MM.1S (cell line): ENCODE measurements at regions not wholly inside any gene's neighbourhood (a gene's known extent, or its start where the extent isn't known, plus 50 kb on each side); places are given as distances from the start of the nearest gene placed in this dataset.

Source experiments
- DNase-seq: peaks from one replicate; pipeline ENCODE4 v3.0.0-alpha.2; 2015
- H2AFZ ChIP-seq: fragments of 300-600 bp; sonication (generic); 2 replicates; pipeline ENCODE4 v1.6.0; 2016; ENCODE audit warnings: antibody characterized with exemption, low read length
- H3F3A ChIP-seq: fragments of 300-600 bp; sonication (generic); 2 replicates; pipeline ENCODE4 v1.6.1; 2016; ENCODE audit warnings: mild to moderate bottlenecking, antibody characterized with exemption, low read length, moderate library complexity, mixed read lengths; ENCODE audit not compliant: insufficient read depth
- H3K27ac ChIP-seq: fragments of 300-600 bp; sonication (generic); 2 replicates; pipeline ENCODE4 v1.5.1; 2016; ENCODE audit warnings: mild to moderate bottlenecking, low read length
- H3K27me3 ChIP-seq: fragments of 300-600 bp; sonication (generic); replicated peaks from 2 replicates; pipeline ENCODE4 v1.6.0; 2016; ENCODE audit warnings: low read length; ENCODE audit not compliant: insufficient read depth
- H3K36me3 ChIP-seq: fragments of 300-600 bp; sonication (generic); replicated peaks from 2 replicates; pipeline ENCODE4 v1.6.1; 2016; ENCODE audit warnings: mild to moderate bottlenecking, low read length, mixed read lengths; ENCODE audit not compliant: insufficient read depth
- H3K4me1 ChIP-seq: fragments of 300-600 bp; sonication (generic); 2 replicates; pipeline ENCODE4 v1.6.1; 2016; ENCODE audit warnings: low read length, mixed read lengths
- H3K4me2 ChIP-seq: fragments of 300-600 bp; sonication (generic); 2 replicates; pipeline ENCODE4 v1.6.0; 2016; ENCODE audit warnings: low read depth, low read length
- H3K4me3 ChIP-seq: fragments of 300-600 bp; sonication (generic); 2 replicates; pipeline ENCODE4 v1.5.1; 2016; ENCODE audit warnings: low read length, mixed read lengths
- H3K79me2 ChIP-seq: fragments of 300-600 bp; sonication (generic); 2 replicates; pipeline ENCODE4 v1.6.1; 2016; ENCODE audit warnings: mixed run types, low read length, mixed read lengths
- H3K9ac ChIP-seq: fragments of 300-600 bp; sonication (generic); 2 replicates; pipeline ENCODE4 v1.6.1; 2016; ENCODE audit warnings: low read length, mixed read lengths
- H3K9me2 ChIP-seq: fragments of 300-600 bp; sonication (generic); replicated peaks from 2 replicates; pipeline ENCODE4 v1.6.1; 2016; ENCODE audit warnings: mild to moderate bottlenecking, low read length, mixed read lengths; ENCODE audit not compliant: insufficient read depth
- H3K9me3 ChIP-seq: fragments of 300-600 bp; sonication (generic); replicated peaks from 2 replicates; pipeline ENCODE4 v1.6.1; 2016; ENCODE audit warnings: mild to moderate bottlenecking, low read length, mixed read lengths; ENCODE audit not compliant: insufficient read depth
- H4K20me1 ChIP-seq: fragments of 300-600 bp; sonication (generic); 2 replicates; pipeline ENCODE4 v1.6.1; 2016; ENCODE audit warnings: mild to moderate bottlenecking, low read length, moderate library complexity, mixed read lengths; ENCODE audit not compliant: insufficient read depth
- CTCF ChIP-seq: fragments of 300-600 bp; sonication (generic); IDR thresholded peaks from 2 replicates; pipeline ENCODE4 v1.5.1; 2016; ENCODE audit warnings: antibody characterized with exemption, low read length, mixed read lengths
- EZH2 ChIP-seq: fragments of 300-600 bp; sonication (generic); optimal IDR thresholded peaks from 2 replicates; pipeline ENCODE3; 2017; ENCODE audit warnings: low read depth, mild to moderate bottlenecking, antibody characterized with exemption, low read length, mixed read lengths
- EZH2phosphoT487 ChIP-seq: fragments of 300-600 bp; sonication (generic); IDR thresholded peaks from 2 replicates; pipeline ENCODE4 v1.6.1; 2018; ENCODE audit warnings: antibody characterized with exemption, low read length

GRCh38 chr10:128881086-128881485 is 586.0 kb upstream of the MGMT start:
- no peaks in the 10 kb centered on the region for H3F3A ChIP-seq
- H3K36me3 ChIP-seq, result no peaks in the 10 kb centered on the region
- no peak for DNase-seq
- no peaks in the 10 kb centered on the region for H3K9me2 ChIP-seq
- no peaks in the 10 kb centered on the region for H3K9me3 ChIP-seq
- no peaks in the 10 kb centered on the region for H3K79me2 ChIP-seq
- H3K4me2 ChIP-seq, result no peak overlapping the region
- TF ChIP-seq CTCF (no peak), EZH2 (no peak), EZH2phosphoT487 (no peak)
- H3K4me3 ChIP-seq, result no peak overlapping the region
- no peaks in the 10 kb centered on the region for H4K20me1 ChIP-seq
- H2AFZ ChIP-seq, result no peak overlapping the region
- no peaks in the 10 kb centered on the region for H3K27me3 ChIP-seq
- H3K4me1 ChIP-seq, result no peaks in the 10 kb centered on the region
- H3K27ac ChIP-seq, result no peak overlapping the region
- no peak overlapping the region for H3K9ac ChIP-seq

GRCh38 chr10:128883231-128884032 is 583.6 kb upstream of the MGMT start:
- Histone ChIP-seq H3K9ac (no peak overlapping the region), H2AFZ (no peak overlapping the region), H3K27me3 (no peaks in the 10 kb centered on the region), H3K9me2 (no peaks in the 10 kb centered on the region), H3K4me1 (no peaks in the 10 kb centered on the region), H3K36me3 (no peaks in the 10 kb centered on the region), H4K20me1 (no peaks in the 10 kb centered on the region), H3K9me3 (no peaks in the 10 kb centered on the region), H3K27ac (no peak overlapping the region), H3K4me2 (no peak overlapping the region), H3K4me3 (no peak overlapping the region), H3K79me2 (no peaks in the 10 kb centered on the region), H3F3A (no peaks in the 10 kb centered on the region)
- TF ChIP-seq CTCF (no peak), EZH2phosphoT487 (no peak), EZH2 (no peak)
- DNase-seq, result no peak

- Histone ChIP-seq H3K36me3 (no peaks in the 10 kb centered on the region), H3F3A (no peaks in the 10 kb centered on the region), H3K9me2 (no peaks in the 10 kb centered on the region), H4K20me1 (no peaks in the 10 kb centered on the region), H3K4me2 (no peak overlapping the region), H3K9me3 (no peaks in the 10 kb centered on the region), H3K9ac (no peak overlapping the region), H2AFZ (no peak overlapping the region), H3K27me3 (no peaks in the 10 kb centered on the region), H3K27ac (no peak overlapping the region), H3K4me1 (no peaks in the 10 kb centered on the region), H3K4me3 (no peak overlapping the region), H3K79me2 (no peaks in the 10 kb centered on the region)
- DNase-seq, result no peak
- TF ChIP-seq CTCF, result no peak
- no peak for TF ChIP-seq EZH2
- TF ChIP-seq EZH2phosphoT487, result no peak
Observed at GRCh38 chr10:128884033-128884425, 583.0 kb upstream of the MGMT start.
